ENCODE measurements at regions not wholly inside any gene's neighbourhood (a gene's known extent, or its start where the extent isn't known, plus 50 kb on each side); places are given as distances from the start of the nearest gene placed in this dataset.

- TF ChIP-seq CTCF (IDR thresholded peaks at IDR 0.05), result peak; percentile 39 to 63 (median 48)
- TF ChIP-seq POLR2AphosphoS5 (IDR thresholded peaks at IDR 0.05), result no peak
- no peak for TF ChIP-seq EP300 (IDR thresholded peaks at IDR 0.05; ENCODE audit: low read depth)
- TF ChIP-seq POLR2A (IDR thresholded peaks at IDR 0.05), result no peak
Measured at GRCh38 chr14:22099942-22100763, 426.5 kb upstream of the OR4E1 start.
